Upper lobe of left lung (tissue), 6 donors: ENCODE measurements at regions not wholly inside any gene's neighbourhood (a gene's known extent, or its start where the extent isn't known, plus 50 kb on each side); places are given as distances from the start of the nearest gene placed in this dataset.

Experiments used
- ATAC-seq, 2 donors: fragments of 200-7000 bp; cut with Tn5 transposase; one replicate each; pipeline ENCODE4 v1.9.1; 2022; ENCODE audit warnings: mild to moderate bottlenecking in 2 of 2, moderate library complexity in 2 of 2; ENCODE audit not compliant: low FRiP score in 2 of 2
- DNase-seq, 2 donors: peaks; one replicate each; pipeline ENCODE4 v3.0.0-alpha.2; 2019 to 2020
- H3K27ac ChIP-seq, 4 donors: fragments of 200-600 bp; sonication (generic); one replicate each; pipeline ENCODE4 v1.5.1; 2016 to 2019
- H3K27me3 ChIP-seq, 4 donors: fragments of 200-600 bp; sonication (generic); one replicate each; pipeline ENCODE4 v1.5.1; 2017 to 2019
- H3K36me3 ChIP-seq, 4 donors: fragments of 200-600 bp; sonication (generic); one replicate each; pipeline ENCODE4 v1.5.1; 2016 to 2019
- H3K4me1 ChIP-seq, 4 donors: fragments of 200-600 bp; sonication (generic); one replicate each; pipeline ENCODE4 v1.5.1; 2018 to 2019
- H3K4me3 ChIP-seq, 4 donors: fragments of 200-600 bp; sonication (generic); one replicate each; pipeline ENCODE4 v1.5.1; 2017 to 2019; ENCODE audit warnings: mild to moderate bottlenecking in 2 of 4, moderate library complexity in 1 of 4
- H3K9me3 ChIP-seq, 4 donors: fragments of 200-600 bp; sonication (generic); one replicate each; pipeline ENCODE4 v1.5.1; 2018 to 2019
- EP300 ChIP-seq, 4 donors: sonication (generic); formaldehyde crosslinking; IDR thresholded peaks; one replicate each; pipeline ENCODE4 v1.5.1; 2017; ENCODE audit warnings: antibody characterized with exemption in 4 of 4, control low read depth in 2 of 4
- POLR2A ChIP-seq, 4 donors: fragments of 450-650 bp; IDR thresholded peaks; one replicate each; pipeline ENCODE4 v1.5.1; 2016 to 2017; ENCODE audit warnings: antibody characterized with exemption in 4 of 4, mild to moderate bottlenecking in 2 of 4
- POLR2AphosphoS5 ChIP-seq, 2 donors: sonication (generic); formaldehyde crosslinking; IDR thresholded peaks; one replicate each; pipeline ENCODE4 v1.5.1; 2017; ENCODE audit warnings: antibody characterized with exemption in 2 of 2
- WGBS, 2 donors: methylation state at CpG; one replicate each; pipeline ENCODE4 v1.1.5; 2017 to 2018; 5-methylcytosine and 5-hydroxymethylcytosine counted together
- TF ChIP-seq, protein P1 (sequence below), 6 experiments: fragments of 450-650 bp in 4 of 6; fragments of 200-600 bp in 2 of 6; sonication (generic) in 2 of 6; IDR thresholded peaks; one replicate each; pipeline ENCODE4 v1.5.1; 2016 to 2019; ENCODE audit warnings: antibody characterized with exemption in 6 of 6
- donor health status: DM: no; HTN: no; CAD: no; lungs with moderate emphysema.
- donor health status: DM: no; HTN: yes; CAD: no; lungs with severe emphysema.

DNA sequence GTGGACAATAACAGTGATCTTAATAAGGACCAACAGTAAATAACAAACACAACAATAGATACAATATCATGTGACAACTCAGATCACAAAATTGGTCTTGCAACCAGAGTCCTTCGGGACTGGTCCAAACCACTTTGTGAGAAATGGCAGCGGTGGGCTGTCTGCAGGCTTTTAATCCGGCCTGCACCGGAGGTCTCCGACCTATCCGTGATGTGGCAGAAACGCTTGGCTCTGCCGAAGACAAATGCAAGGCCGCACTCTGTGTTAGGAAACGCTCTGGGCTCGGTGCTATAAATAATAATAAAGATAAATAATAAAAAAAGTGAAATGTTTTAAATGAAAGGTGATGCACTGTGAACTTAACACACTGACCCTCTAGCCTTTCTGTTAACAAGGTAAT, 810.6 kb upstream of the NR2F2 start:
- TF ChIP-seq POLR2AphosphoS5 (IDR thresholded peaks at IDR 0.05) (no peak), EP300 (IDR thresholded peaks at IDR 0.05) (no peak), POLR2A (IDR thresholded peaks at IDR 0.05) (no peak)
- TF ChIP-seq, protein P1, sequence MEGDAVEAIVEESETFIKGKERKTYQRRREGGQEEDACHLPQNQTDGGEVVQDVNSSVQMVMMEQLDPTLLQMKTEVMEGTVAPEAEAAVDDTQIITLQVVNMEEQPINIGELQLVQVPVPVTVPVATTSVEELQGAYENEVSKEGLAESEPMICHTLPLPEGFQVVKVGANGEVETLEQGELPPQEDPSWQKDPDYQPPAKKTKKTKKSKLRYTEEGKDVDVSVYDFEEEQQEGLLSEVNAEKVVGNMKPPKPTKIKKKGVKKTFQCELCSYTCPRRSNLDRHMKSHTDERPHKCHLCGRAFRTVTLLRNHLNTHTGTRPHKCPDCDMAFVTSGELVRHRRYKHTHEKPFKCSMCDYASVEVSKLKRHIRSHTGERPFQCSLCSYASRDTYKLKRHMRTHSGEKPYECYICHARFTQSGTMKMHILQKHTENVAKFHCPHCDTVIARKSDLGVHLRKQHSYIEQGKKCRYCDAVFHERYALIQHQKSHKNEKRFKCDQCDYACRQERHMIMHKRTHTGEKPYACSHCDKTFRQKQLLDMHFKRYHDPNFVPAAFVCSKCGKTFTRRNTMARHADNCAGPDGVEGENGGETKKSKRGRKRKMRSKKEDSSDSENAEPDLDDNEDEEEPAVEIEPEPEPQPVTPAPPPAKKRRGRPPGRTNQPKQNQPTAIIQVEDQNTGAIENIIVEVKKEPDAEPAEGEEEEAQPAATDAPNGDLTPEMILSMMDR (IDR thresholded peaks at IDR 0.05): no peak
- Histone ChIP-seq H3K36me3 (no peaks in the 10 kb centered on the region), H3K27me3 (no peaks in the 10 kb centered on the region), H3K4me1 (no peaks in the 10 kb centered on the region), H3K4me3 (no peak overlapping the region), H3K27ac (no peak overlapping the region), H3K9me3 (no peaks in the 10 kb centered on the region)
- 92 to 95% methylated on average over 11 of the region's 11 CpGs for whole genome bisulfite sequencing, 2 donors
- peak in 1 of 2 donors; percentile 22 for ATAC-seq
- DNase-seq: no peak

DNA sequence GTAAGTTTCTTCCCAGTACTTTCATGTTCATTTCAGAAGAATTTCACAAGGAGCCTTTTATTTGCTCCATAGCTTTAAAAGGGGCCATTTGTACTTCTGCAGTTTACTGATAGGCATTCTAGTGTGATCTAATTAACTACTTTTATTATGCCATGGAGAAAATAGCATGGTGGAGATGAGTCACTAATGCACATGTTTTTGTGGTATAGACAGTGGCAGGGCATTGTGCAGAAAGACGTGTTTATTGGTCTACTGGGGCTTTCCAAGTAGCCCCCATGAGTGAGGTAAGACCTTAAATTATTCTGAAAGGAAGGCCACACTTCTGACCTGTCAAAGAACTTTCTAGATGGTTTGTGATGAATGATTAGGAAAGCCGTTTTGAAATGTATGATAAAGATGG, 810.0 kb upstream of the NR2F2 start:
- Histone ChIP-seq H3K27me3 (no peaks in the 10 kb centered on the region), H3K4me1 (no peaks in the 10 kb centered on the region), H3K36me3 (no peaks in the 10 kb centered on the region), H3K9me3 (peaks cover 0 to 1% (median 0%) of the 10 kb centered on the region in 4 donors), H3K27ac (no peak overlapping the region), H3K4me3 (no peak overlapping the region)
- no peak for ATAC-seq
- DNase-seq: no peak
- 64 to 71% methylated on average over 2 of the region's 2 CpGs for WGBS, 2 donors
- TF ChIP-seq EP300 (IDR thresholded peaks at IDR 0.05) (no peak), POLR2AphosphoS5 (IDR thresholded peaks at IDR 0.05) (no peak), POLR2A (IDR thresholded peaks at IDR 0.05) (no peak)
- TF ChIP-seq, protein P1 (IDR thresholded peaks at IDR 0.05): no peak

DNA sequence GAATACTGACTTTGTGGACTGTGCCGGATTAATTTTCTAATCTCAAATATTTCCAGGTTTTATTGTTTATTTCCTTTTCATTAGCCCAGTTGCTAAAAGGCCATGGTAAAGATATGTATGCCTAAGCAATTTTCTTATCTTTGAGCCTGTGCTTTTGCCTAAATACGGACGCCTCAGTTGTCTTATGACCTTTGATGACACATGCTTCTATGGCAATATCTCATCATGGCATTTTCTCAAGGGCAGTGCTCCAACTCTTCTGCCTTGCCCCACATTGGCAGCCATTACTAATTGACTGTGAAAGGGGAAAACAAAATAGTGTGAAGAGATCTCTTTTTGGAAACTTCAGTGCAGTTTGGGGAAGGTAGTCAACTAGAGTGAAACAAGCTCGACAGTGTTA, 809.6 kb upstream of the NR2F2 start:
- Histone ChIP-seq H3K9me3 (peaks cover 0 to 3% (median 1%) of the 10 kb centered on the region in 4 donors), H3K27ac (no peak overlapping the region), H3K27me3 (no peaks in the 10 kb centered on the region), H3K4me3 (no peak overlapping the region), H3K36me3 (no peaks in the 10 kb centered on the region), H3K4me1 (no peaks in the 10 kb centered on the region)
- DNase-seq (no peak), ATAC-seq (no peak)
- WGBS, 2 donors: 89 to 90% methylated on average over 4 of the region's 4 CpGs
- TF ChIP-seq EP300 (IDR thresholded peaks at IDR 0.05): no peak

DNA sequence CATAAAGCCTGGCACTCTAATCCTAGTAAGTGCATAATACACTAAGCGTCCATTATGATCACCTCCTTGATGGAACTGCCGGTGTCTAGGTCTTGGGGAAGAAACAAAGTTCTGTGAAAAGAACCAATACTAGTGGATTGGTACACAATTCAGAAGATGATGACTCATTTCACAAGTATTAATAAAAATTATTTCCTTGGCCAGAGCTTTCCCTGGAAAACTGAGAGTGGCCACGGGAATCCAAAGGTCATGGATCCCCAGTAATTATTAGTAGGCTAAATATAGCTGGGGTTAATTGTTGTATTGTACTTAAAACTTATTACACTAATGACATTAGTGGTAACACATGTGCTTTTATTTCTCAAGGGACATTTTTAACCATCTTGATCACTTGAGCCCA, 808.0 kb upstream of the NR2F2 start:
- no peak for DNase-seq
- WGBS, 2 donors: 82 to 88% methylated on average over 3 of the region's 3 CpGs
- no peak overlapping the region for H3K27ac ChIP-seq
- no peaks in the 10 kb centered on the region for H3K36me3 ChIP-seq
- no peak for ATAC-seq
- H3K9me3 ChIP-seq: peaks cover 0 to 4% (median 2%) of the 10 kb centered on the region in 4 donors
- H3K4me1 ChIP-seq: no peaks in the 10 kb centered on the region
- TF ChIP-seq, protein P1 (IDR thresholded peaks at IDR 0.05): no peak
- no peak for TF ChIP-seq POLR2A (IDR thresholded peaks at IDR 0.05)
- TF ChIP-seq EP300 (IDR thresholded peaks at IDR 0.05): no peak
- no peak for TF ChIP-seq POLR2AphosphoS5 (IDR thresholded peaks at IDR 0.05)
- H3K27me3 ChIP-seq: no peaks in the 10 kb centered on the region
- H3K4me3 ChIP-seq: no peak overlapping the region

DNA sequence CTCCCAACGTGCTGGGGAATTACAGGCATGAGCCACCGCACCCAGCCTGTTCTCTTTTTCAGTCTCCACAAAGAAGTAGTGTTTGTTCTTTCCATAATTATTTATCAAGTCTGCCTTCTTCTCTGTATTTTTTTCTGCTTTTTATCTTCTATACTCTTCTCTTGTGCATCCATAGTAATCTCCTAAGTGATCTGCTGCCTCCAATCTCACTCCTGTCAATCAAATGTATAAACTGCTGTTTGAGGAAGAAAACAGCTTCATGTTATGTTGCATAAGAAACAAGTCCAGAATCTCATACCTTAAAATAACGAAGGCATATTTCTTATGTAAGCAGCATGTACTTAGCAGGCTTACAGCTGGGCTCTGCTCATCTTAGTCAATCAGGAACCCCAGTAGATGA, 801.6 kb upstream of the NR2F2 start:
- WGBS, 2 donors: 86 to 89% methylated on average over 3 of the region's 3 CpGs
- TF ChIP-seq POLR2A (IDR thresholded peaks at IDR 0.05): no peak
- TF ChIP-seq, protein P1 (IDR thresholded peaks at IDR 0.05): no peak
- no peak for TF ChIP-seq EP300 (IDR thresholded peaks at IDR 0.05)
- no peak for TF ChIP-seq POLR2AphosphoS5 (IDR thresholded peaks at IDR 0.05)

More for the DNA sequence above, 801.6 kb upstream of the NR2F2 start:
- no peak overlapping the region for H3K27ac ChIP-seq
- no peak overlapping the region for H3K4me3 ChIP-seq
- ATAC-seq: no peak
- no peaks in the 10 kb centered on the region for H3K27me3 ChIP-seq
- peaks cover 0 to 4% (median 2%) of the 10 kb centered on the region in 4 donors for H3K9me3 ChIP-seq
- no peaks in the 10 kb centered on the region for H3K4me1 ChIP-seq
- no peak for DNase-seq
- no peaks in the 10 kb centered on the region for H3K36me3 ChIP-seq
